Stimulated activated CD4-positive, alpha-beta T cell treated with anti-CD3 and anti-CD28 coated beads, Interleukin-1b, Interleukin-23, amount 100 ng/mL, for 1 hour (primary cell): ENCODE measurements at regions not wholly inside any gene's neighbourhood (a gene's known extent, or its start where the extent isn't known, plus 50 kb on each side); places are given as distances from the start of the nearest gene placed in this dataset.

Experiments
- DNase-seq, 2 donors: peaks; one replicate each; pipeline ENCODE4 v3.0.0-alpha.2; 2020; ENCODE audit warnings: low read depth in 2 of 2

DNA sequence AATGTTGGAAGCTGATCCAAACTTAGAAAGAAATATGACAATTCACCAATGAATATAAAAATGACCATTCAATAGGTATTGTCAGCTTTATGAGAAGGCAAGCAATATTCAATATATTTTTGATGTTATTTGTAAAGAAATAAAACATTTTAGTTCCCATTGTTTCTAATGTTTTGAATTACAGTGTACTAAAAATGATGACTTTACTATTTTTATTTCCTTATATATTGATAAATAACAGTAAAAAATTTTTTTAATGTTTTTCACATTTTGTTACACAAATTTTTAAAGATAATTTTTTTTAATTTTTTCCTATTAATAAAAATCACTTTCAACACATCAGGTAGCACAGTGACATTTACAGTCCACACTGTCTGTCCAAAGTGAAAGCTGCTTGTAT lies 565.5 kb upstream of the FAM241A start:
- no peak for DNase-seq

- no peak for DNase-seq
These were observed 549.8 kb upstream of the FAM241A start for GRCh38 chr4:111595456-111595855.

DNA sequence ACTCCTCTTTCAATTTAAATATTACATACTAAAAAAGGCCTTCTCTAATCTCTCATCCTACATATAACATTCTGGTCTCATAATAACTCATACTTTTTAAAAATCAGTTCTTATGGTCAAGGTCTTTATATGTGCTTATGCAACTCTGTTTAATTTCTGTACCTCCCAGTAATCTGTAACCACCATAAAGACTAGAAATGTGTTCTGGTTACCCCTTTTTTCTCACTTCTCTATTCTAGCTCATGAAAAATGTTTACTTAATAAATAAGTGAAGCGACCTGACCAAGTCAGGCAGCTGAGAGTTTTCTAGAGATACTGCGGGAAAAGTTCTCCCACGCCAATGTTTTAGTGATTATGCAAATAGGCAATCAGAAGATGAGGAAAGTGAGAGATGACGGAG lies 548.8 kb upstream of the FAM241A start:
- no peak for DNase-seq

GRCh38 chr4:111601671-111602070 lies 543.6 kb upstream of the FAM241A start:
- no peak for DNase-seq

- no peak for DNase-seq
These were observed 542.4 kb upstream of the FAM241A start for GRCh38 chr4:111602848-111603247.

DNA sequence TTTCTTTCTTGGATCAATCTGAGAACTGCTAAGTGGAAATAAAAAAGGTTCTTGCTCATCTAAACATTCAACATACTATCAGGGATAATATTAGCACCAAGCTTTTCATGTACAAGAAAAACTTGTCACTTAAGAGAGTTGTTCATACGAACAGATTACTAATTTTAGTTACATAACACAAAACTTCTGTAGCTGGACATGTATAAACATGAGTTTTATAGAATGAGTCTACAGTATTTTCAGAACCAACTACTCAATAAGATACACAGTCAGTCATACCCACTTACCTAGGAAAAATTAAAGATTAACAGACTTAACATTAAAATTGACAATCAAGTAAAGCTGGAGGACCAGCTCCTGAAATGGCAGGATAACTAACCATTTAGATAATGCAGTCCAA lies 540.1 kb upstream of the FAM241A start:
- DNase-seq: no peak

DNA sequence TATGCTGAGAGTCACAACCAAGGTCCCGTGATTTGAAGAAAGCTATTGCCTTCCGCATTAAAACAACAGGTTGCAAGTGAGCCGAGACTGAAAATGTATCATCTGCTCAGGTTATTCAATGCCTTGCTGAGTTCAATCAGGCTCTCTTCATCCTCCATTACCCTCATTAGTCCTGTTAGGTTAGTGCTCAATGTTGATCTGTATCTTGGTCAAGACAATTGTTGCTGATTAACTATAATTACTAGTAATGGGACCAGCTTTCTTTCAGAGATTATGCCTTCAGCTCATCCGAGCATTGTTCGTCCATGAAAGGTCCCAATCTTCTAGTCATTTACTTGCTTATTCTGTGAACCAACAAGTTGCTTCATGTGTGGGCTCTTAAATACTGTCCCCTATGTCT lies 534.6 kb upstream of the FAM241A start:
- no peak for DNase-seq

DNA sequence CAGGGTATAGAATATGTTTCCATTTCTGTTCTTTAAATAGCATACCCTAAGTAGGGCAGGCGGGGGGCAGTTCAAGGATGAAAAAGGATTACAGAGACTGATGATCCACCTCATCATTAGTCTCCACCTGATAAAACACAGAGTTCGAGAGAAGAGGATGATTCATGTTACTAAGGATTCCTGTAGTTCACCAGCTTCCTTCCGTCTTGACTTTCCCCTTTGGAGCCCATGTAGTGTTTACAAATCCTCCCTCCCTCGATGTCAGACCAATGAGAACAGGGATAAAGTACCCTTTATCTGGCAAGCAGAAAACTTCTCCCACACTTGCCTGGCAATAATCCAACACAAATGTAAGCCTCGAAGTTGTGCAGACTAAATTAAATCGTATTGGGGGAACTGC lies 526.3 kb upstream of the FAM241A start:
- no peak for DNase-seq

DNA sequence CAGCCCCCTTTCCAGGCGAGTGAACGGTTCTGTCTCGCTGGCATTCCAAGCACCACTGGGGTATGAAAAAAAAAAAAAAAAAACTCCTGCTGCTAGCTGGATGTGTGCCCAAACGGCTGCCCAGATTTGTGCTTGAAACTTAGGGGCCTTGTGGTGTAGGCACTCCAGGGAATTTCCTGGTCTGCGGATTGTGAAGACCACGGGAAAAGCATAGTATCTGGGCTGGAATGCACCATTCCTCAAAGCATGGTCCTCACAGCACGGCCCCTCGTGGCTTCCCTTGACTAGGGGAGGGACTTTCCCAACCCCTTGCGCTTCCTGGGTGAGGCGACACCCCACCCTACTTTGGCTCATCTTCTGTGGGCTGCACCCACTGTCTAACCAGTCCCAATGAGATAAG lies 516.8 kb upstream of the FAM241A start:
- no peak for DNase-seq

- no peak for DNase-seq
These were observed 514.5 kb upstream of the FAM241A start for GRCh38 chr4:111630705-111631104.

DNA sequence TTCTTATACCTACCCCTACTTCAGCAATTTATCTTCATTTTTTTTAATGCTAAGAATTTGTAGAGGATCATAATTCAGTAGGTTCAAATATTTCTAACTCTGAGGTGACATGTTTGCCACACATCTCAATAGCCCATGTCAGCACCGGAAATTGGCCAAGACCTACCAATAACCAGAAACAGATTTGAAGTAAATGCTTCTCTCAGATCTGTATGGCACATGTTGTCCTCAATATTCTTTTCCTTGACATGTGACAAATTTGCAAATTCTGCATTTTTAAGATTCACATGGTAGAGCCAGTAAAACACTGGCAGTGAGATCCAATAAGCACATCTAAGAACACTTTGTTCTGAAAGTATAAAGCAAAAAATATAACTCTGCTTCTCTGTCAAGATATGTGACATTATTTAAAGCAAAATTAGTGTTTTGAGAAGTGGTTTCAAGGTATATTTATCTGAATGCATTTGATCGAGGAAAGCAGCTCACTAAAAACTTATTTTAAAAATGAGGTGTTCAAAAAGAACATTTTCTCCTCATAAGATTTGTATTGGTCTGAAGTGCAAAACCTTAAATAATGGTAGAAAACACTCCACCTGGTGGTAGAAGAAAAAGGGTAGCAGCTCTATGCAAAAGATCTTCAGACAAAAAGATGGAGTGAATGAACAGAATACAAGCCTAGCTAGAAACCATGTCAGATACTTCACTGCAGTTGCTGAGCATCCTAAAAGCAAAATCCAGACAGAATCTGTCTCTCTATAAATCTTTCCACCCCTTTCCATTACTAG lies 513.8 kb upstream of the FAM241A start:
- DNase-seq: no peak

GRCh38 chr4:111632641-111633151 lies 512.6 kb upstream of the FAM241A start:
- no peak for DNase-seq

GRCh38 chr4:111633663-111634266 lies 511.5 kb upstream of the FAM241A start:
- DNase-seq: no peak

DNA sequence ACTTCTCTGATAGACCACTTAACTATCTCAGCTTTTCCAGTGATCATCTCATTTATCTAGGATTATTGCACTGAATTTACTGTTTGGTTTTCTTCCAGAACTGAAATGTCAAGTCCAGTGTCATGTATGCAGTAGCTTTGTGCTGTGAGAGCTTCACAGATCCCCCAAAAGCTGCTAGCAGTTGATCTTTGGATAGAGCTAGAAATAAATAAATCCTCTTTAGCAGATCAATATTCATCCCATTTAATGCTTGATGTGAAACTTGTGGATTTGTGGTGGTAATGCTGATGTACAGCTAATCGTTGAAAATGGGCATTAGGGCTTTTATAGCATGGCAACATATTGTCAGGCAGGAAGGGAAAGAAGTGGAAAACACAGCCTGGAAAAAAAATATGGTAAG lies 509.6 kb upstream of the FAM241A start:
- no peak for DNase-seq

DNA sequence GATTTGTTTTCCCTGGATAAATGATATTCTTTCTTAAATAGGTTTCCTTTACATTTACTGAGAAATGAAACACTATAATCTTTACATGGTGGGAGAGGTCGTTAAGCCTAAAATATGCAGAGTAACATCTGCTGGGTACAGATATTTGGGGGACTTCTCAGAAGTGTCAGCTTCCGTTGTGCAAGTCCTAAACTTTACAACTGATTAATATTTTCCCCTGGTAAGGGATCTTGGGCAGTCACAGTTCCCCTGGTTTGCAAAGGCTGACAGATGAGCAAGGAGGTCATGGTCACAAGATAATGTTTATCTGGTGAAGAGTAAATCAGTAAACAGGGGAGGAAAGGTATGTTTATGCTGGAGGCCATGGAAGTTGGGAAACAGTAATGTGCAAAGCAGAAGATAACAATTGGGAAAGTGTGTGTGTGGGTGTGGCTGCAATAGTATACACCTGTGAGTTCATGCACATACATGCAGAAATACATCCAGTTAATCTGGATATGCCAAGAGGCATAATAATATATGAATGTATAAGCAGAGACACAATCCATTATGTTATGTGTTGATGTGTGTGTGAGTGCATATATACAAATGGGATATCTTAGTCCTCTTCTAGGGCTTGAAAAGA lies 508.2 kb upstream of the FAM241A start:
- no peak for DNase-seq

DNA sequence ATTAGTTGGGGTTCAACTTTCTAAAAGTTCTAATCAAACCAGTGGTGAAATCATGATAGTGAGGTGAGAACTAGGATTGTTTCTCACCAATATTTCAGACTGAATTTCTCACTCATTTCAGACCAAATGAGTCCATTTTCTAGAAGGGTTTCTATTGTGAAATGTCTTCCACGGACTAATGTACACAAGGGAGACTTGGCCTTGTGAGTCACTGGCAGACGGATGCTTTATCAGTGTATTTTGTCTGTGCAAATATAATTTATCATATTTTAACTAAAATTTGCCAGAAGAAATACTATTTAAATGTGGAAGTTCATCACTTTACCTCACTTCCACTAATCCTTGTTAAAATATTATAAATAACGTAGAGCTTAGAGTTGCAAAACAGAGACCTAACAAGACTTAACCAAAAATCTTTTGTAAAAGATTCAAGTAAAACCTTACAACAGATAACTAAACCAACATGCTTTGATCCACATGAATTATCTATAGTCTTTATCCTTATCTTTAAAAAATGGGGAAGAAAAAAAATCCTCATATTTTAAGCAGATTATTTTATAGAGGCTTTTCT lies 506.0 kb upstream of the FAM241A start:
- no peak for DNase-seq

GRCh38 chr4:111639876-111640275 lies 505.4 kb upstream of the FAM241A start:
- DNase-seq: no peak

- no peak for DNase-seq
These were observed 503.3 kb upstream of the FAM241A start for GRCh38 chr4:111641813-111642579.

DNA sequence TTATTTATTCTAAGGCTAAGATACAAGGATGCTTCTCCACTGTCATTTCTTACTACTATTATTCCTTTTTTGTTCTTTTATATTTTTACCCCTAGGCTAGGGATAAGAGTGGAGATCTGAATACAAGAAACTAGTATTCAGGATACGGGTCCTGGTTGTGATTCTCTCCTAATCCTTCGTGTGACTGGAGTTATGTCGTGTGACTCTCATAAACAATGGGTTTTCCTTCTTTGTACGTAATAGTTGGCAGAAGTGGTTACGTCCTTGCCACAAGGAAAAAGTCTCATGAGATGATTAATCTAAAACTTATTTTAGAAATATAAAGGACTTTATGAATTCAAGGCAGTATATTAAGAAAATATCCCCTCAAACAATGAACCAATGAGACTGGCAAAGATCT lies 497.2 kb upstream of the FAM241A start:
- no peak for DNase-seq

- DNase-seq: no peak
These were observed 495.9 kb upstream of the FAM241A start for GRCh38 chr4:111649308-111649707.

- DNase-seq: no peak
These were observed 495.1 kb upstream of the FAM241A start for GRCh38 chr4:111650146-111650545.

DNA sequence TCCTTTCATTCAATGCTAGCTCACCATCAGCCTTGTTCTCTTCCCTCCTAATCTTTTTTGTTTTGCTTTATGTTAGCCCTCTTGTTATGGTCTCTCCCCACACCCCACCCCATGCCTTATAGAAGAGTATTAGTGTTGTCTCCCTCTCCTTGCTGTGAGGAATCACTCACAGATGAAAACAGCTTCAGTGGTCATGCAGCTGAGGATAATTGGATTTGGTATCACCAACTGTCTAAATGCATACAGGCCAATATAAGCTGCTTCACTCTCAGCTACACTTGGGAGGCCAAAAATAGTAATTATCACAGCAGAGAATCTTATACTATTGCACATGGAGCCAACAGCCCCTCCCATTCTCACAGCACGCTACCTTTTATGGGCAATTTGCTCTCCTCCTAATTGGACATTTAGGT lies 494.6 kb upstream of the FAM241A start:
- no peak for DNase-seq
